ENCODE measurements at regions not wholly inside any gene's neighbourhood (a gene's known extent, or its start where the extent isn't known, plus 50 kb on each side); places are given as distances from the start of the nearest gene placed in this dataset.

- no peak for TF ChIP-seq CEBPZ (IDR thresholded peaks at IDR 0.05; ENCODE audit: low read depth, low read length)
- no peak for TF ChIP-seq BACH1 (IDR thresholded peaks at IDR 0.05; ENCODE audit: borderline replicate concordance)
- no peak for TF ChIP-seq SIN3A (IDR thresholded peaks at IDR 0.05; ENCODE audit: low read depth, low read length)
- no peak for TF ChIP-seq ASH2L (IDR thresholded peaks at IDR 0.05; ENCODE audit: borderline replicate concordance, low read depth)
- TF ChIP-seq GABPA (IDR thresholded peaks at IDR 0.05; ENCODE audit: low read depth) = no peak
- TF ChIP-seq CEBPB (IDR thresholded peaks at IDR 0.05; ENCODE audit: borderline replicate concordance in 1 of 2, low read depth in 2 of 2, low read length in 2 of 2) = no peak
- no peak for TF ChIP-seq USF1 (IDR thresholded peaks at IDR 0.05; ENCODE audit: borderline replicate concordance, extremely low read length, insufficient read depth, low read depth, low read length)
Observed at GRCh38 chr1:56033321-56034037, 545.9 kb downstream of the PLPP3 start (continued).

GRCh38 chr1:56032096-56032676, 547.2 kb downstream of the PLPP3 start:
- intact Hi-C loops (cut with micrococcal nuclease; ENCODE audit: unreplicated experiment) = no loop called here
- ATAC-seq (no peak), FAIRE-seq (no peak), DNase-seq (ENCODE audit: low read depth, low spot score) (no peak)
- in situ Hi-C loops (cut with MboI) = no loop called here
- ChIA-PET SMC1A (ENCODE audit: uncharacterized antibody, unreplicated experiment) (no interaction called here), POLR2A (no interaction called here), RAD21 (ENCODE audit: unreplicated experiment) (no interaction called here), CTCF (no interaction called here)
- H3K36me3 ChIP-seq (ENCODE audit: control insufficient read depth in 2 of 2, insufficient read depth in 2 of 2, low read length in 1 of 2) = no peaks in the 10 kb centered on the region
- no peak overlapping the region for H2AFZ ChIP-seq (ENCODE audit: control insufficient read depth, low read depth, low read length)
- H3K79me2 ChIP-seq (ENCODE audit: control insufficient read depth, insufficient read depth, low read length) = no peaks in the 10 kb centered on the region
- no peak overlapping the region for H3K27ac ChIP-seq (ENCODE audit: control insufficient read depth, insufficient read depth)
- no peaks in the 10 kb centered on the region for H3K9me3 ChIP-seq (replicated peaks; ENCODE audit: control insufficient read depth, insufficient read depth, low read length)
- no peaks in the 10 kb centered on the region for H4K20me1 ChIP-seq (ENCODE audit: control insufficient read depth, insufficient read depth)
- H3K4me3 ChIP-seq = no peak overlapping the region
- H3K4me1 ChIP-seq (ENCODE audit: control insufficient read depth, insufficient read depth, low read length) = no peaks in the 10 kb centered on the region; the same call in 1 of the 2 replicates
- 53% methylated on average over 3 of the region's 3 CpGs for WGBS (ENCODE audit: insufficient coverage, insufficient replicate concordance, low lambda C conversion rate, missing lambda C conversion rate)
- BruUV-seq (replicated peaks) = no TSS peak
- H3K4me2 ChIP-seq (ENCODE audit: control insufficient read depth, insufficient read depth) = no peak overlapping the region
- no peak overlapping the region for H3K9ac ChIP-seq (ENCODE audit: control insufficient read depth, insufficient read depth, low read length)
- H3K27me3 ChIP-seq (replicated peaks in 1 of 2; ENCODE audit: control insufficient read depth in 2 of 2, insufficient read depth in 2 of 2, low read length in 1 of 2) = no peaks in the 10 kb centered on the region
- no peak for TF ChIP-seq BCLAF1 (IDR thresholded peaks at IDR 0.05)
- no peak for TF ChIP-seq SUPT20H (IDR thresholded peaks at IDR 0.05; ENCODE audit: borderline replicate concordance, control insufficient read depth, low read depth, low read length)
- no peak for TF ChIP-seq SKIL (IDR thresholded peaks at IDR 0.05; ENCODE audit: low read depth, poor library complexity, severe bottlenecking)
